Hematopoietic multipotent progenitor cell treated with erythropoietin and hydrocortisone succinate and interleukin-3 and kit ligand, for 4 days (in vitro differentiated cells): ENCODE measurements at regions not wholly inside any gene's neighbourhood (a gene's known extent, or its start where the extent isn't known, plus 50 kb on each side); places are given as distances from the start of the nearest gene placed in this dataset.
"Not testable (repeated sequence)": the region's sequence is repeated elsewhere in the genome, so short reads cannot be mapped to it uniquely, and the experiment has no call there.

Experiments used
- DNase-seq: peaks from one replicate; pipeline ENCODE4 v3.0.0-alpha.2; 2015

DNA sequence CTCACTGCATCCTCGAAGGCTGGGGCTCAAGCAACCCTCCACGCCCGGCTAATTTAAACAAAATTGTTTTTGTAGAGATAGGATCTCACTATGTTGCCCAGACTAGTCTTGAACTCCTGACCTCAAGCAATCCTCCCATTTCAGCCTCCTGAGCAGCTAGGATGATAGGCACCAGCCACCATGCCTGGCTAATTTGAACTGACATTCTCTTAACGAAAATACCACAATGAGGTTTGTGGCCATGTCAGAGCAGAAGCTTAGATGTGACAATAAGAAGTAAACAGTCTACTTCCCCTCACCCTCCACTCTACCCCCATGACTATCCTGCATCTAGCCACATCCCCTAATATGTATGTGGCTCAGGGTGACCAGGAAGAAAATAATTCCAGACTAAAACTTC, 74.8 kb upstream of the PLCB4 start:
- DNase-seq, result peak; percentile 81

DNA sequence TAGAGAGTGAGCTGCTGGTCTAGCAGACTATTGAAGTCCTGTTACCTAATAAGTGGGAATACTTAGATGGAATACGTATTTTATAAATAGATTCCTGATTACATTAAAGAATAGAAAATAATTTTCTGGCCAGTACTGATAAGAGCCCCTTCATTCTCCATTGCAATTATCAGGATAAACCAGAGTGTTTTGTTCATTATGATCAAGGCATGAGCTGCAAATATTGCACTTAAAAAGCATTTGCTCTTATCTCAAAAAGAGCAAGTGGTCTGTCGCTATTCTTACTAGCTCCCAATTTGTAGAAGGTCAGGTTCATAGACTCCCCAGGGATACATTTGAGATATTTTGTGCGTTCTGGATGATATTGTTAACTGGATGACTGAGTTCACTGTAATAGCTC, 73.1 kb upstream of the PLCB4 start:
- DNase-seq, result peak; percentile 66

DNA sequence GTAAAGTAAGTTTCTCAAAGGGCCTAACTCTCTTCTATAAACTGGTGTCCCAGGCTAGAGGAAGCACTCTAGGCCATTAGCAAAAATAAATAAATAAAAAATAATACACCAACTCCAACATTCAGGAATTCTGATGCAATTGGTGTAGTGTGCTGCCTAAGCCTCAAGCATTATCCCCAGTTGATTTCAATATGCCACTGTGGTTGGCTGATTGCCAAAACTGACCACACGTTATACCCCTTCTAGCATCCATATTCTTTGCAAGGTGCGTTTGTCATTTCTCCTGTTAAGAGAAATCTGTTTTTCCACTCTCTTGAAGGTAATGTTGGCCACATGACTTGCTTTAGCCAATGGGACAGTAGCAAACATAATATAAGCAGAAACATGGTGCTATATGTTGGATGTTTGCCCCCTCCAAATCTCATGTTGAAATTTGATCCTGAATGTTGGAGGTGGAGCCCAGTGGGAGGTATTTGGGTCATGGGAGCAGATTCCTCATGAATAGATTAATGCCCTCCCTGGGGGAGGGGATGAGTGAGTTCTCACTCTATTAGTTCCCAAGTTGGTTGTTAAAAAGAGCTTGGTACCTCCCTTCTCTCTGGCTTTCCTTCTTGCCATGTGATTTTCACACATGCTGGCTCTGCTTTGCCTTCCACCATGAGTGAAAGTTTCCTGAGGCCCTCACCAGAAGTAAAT, 71.9 kb upstream of the PLCB4 start:
- DNase-seq, result no peak

DNA sequence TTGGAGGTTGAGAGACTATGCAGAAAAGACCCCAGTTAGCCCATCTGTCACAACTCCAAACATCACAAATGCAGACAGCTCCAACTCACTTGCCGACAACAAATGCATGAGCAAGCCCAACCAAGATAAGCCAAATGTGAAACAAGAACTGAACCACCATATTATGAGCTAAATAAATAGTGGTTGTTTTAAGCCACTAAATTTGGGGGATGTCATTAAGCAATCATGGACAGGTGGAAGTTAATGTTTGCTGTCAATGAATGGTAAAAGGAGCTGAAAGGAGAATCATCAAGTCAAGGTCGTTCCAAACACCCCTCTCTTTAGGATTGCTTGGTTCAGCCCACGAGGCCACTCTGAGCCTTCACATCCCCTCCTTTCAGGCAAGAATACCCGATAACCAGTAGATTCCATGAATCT, 71.2 kb upstream of the PLCB4 start:
- no peak for DNase-seq

DNA sequence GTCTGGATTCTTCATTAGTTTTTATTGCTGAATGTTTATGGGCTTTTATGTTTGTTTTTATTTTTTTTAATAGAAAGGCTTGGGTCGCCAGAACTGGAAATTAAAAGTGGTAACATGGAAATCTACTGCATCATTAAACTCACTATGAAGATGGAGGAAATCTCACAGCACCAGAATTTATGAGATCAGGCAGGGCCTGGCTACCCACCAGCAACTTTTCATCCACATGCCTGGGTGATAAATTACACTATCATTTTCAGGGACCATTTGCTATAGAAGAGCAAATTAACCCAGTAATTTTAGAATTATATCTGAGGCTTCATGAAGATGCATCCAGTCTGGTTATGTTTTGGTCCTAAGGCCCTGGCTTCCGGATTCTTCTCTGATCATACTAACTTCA, 57.8 kb upstream of the PLCB4 start:
- no peak for DNase-seq

DNA sequence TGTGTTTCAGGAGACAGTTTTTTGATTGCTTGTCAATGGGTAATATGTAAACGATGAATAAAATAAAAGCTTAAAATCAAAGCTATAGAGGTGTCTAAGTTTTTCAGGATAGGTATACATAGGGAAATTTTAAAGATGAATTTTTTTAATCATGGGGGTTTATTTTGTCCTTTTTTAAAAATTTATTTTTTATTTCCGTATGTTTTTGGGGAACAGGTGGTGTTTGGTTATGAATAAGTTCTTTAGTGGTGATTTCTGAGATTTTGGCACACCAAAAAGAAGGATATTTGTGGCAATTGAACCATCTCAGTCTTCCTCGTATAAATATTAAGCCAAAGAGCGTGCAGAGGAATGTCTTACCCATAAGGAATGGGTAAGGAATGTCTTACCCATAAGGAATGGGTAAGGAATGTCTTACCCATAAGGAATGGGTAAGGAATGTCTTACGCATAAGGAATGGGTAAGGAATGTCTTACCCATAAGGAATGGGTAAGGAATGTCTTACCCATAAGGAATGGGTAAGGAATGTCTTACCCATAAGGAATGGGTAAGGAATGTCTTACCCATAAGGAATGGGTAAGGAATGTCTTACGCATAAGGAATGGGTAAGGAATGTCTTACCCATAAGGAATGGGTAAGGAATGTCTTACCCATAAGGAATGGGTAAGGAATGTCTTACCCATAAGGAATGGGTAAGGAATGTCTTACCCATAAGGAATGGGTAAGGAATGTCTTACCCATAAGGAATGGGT, 53.5 kb upstream of the PLCB4 start:
- DNase-seq, result not testable (repeated sequence)

DNA sequence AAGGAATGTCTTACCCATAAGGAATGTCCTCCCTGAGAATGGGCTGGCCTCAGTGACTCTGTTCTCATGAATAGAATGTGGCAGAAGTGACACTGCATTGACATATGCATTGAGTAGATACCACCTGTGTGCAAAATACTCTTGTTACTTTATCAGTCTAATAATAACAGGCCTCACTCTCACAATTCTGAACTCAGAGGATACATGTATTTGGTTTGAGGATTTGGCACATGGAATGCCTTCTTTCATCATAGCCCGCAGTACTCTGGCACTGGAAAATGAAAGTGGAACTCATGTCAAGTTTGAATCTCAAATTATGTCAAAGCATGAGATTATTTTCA, 52.9 kb upstream of the PLCB4 start:
- DNase-seq, result no peak

DNA sequence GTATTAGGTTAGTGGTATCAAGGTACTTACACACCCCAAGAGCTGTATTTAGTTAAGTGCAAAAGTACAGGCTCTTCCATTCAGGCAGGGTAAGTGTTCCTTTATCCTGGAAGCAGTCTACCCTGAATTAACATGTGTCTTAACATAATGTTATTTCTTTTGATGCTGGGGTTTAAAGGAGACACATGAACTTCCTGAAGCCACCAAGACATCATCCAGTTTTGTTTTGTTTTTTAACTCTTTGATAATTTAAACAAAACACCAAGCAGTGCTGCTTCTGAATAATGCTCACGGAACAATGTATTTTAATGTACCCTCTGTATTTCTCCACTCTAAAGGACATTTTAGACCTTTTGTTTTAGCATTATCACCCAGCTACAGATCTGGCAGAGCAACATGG, 50.5 kb upstream of the PLCB4 start:
- no peak for DNase-seq
